Activated CD8-positive, alpha-beta T cell treated with anti-CD3 and anti-CD28 coated beads for 36 hours (primary cell): ENCODE measurements at regions not wholly inside any gene's neighbourhood (a gene's known extent, or its start where the extent isn't known, plus 50 kb on each side); places are given as distances from the start of the nearest gene placed in this dataset.

Source experiments
- ATAC-seq: fragments of 200-7000 bp; cut with Tn5 transposase; one replicate; pipeline ENCODE4 v1.10.0; 2021; ENCODE audit warnings: mild to moderate bottlenecking, moderate library complexity
- CTCF ChIA-PET: fragments of 350-600 bp; sonication (Branson Sonifier 250); formaldehyde crosslinking; loops from one replicate; lab custom pipeline; 2021; ENCODE audit warnings: antibody characterized with exemption; lab: Charles Lee
- POLR2A ChIA-PET: fragments of 350-600 bp; sonication (Branson Sonifier 250); formaldehyde crosslinking; loops from one replicate; lab custom pipeline; 2021; ENCODE audit warnings: antibody characterized with exemption; lab: Charles Lee
- DNase-seq: peaks from one replicate; pipeline ENCODE4 v3.0.0-alpha.2; 2020
- H3K27ac Mint-ChIP-seq: one replicate; pipeline ENCODE4 v1.8.0; 2021; ENCODE audit warnings: mild to moderate bottlenecking, mixed read lengths
- H3K27me3 Mint-ChIP-seq: one replicate; pipeline ENCODE4 v1.8.0; 2021; ENCODE audit warnings: mixed read lengths
- H3K36me3 Mint-ChIP-seq: one replicate; pipeline ENCODE4 v1.8.0; 2021; ENCODE audit warnings: low read depth, mixed read lengths
- H3K4me1 Mint-ChIP-seq: one replicate; pipeline ENCODE4 v1.8.0; 2021; ENCODE audit warnings: low read depth, mixed read lengths
- H3K4me3 Mint-ChIP-seq: one replicate; pipeline ENCODE4 v1.8.0; 2021; ENCODE audit warnings: mild to moderate bottlenecking, moderate library complexity, mixed read lengths
- H3K9me3 Mint-ChIP-seq: one replicate; pipeline ENCODE4 v1.8.0; 2021; ENCODE audit warnings: mixed read lengths
- intact Hi-C: fragments of 100-400 bp; cut with micrococcal nuclease; formaldehyde crosslinking; loops from one replicate; pipeline ENCODE4 v1.10.0; 2022
- TF ChIP-seq, protein P1 (sequence below): fragments of 200-600 bp; IDR thresholded peaks from one replicate; pipeline ENCODE4 v1.8.0; 2022; ENCODE audit warnings: antibody characterized with exemption, mild to moderate bottlenecking

- TF ChIP-seq, protein P1, sequence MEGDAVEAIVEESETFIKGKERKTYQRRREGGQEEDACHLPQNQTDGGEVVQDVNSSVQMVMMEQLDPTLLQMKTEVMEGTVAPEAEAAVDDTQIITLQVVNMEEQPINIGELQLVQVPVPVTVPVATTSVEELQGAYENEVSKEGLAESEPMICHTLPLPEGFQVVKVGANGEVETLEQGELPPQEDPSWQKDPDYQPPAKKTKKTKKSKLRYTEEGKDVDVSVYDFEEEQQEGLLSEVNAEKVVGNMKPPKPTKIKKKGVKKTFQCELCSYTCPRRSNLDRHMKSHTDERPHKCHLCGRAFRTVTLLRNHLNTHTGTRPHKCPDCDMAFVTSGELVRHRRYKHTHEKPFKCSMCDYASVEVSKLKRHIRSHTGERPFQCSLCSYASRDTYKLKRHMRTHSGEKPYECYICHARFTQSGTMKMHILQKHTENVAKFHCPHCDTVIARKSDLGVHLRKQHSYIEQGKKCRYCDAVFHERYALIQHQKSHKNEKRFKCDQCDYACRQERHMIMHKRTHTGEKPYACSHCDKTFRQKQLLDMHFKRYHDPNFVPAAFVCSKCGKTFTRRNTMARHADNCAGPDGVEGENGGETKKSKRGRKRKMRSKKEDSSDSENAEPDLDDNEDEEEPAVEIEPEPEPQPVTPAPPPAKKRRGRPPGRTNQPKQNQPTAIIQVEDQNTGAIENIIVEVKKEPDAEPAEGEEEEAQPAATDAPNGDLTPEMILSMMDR, result no peak
- no peaks in the 10 kb centered on the region for H3K4me1 Mint-ChIP-seq
- no peak overlapping the region for H3K4me3 Mint-ChIP-seq
- H3K27me3 Mint-ChIP-seq, result peaks cover 2% of the 10 kb centered on the region
- ATAC-seq (no peak), DNase-seq (no peak)
- no peaks in the 10 kb centered on the region for H3K9me3 Mint-ChIP-seq
- POLR2A ChIA-PET, result interaction anchor here (0.6 kb wide), 1 partner anchor 104 kb away, joined by 3 read pairs; no protein-coding TSS in a partner anchor
- CTCF ChIA-PET, result no interaction called here
- H3K27ac Mint-ChIP-seq, result no peak overlapping the region
- H3K36me3 Mint-ChIP-seq, result no peaks in the 10 kb centered on the region
- intact Hi-C loops, result no loop called here
Observed at GRCh38 chr10:93218386-93218785, 144.7 kb downstream of the CYP26A1 start.

GRCh38 chr10:93219347-93219746 is 145.7 kb downstream of the CYP26A1 start:
- intact Hi-C loops, result no loop called here
- Mint-ChIP-seq H3K9me3 (no peaks in the 10 kb centered on the region), H3K36me3 (no peaks in the 10 kb centered on the region), H3K27me3 (peaks cover 2% of the 10 kb centered on the region), H3K27ac (no peak overlapping the region), H3K4me3 (no peak overlapping the region), H3K4me1 (no peaks in the 10 kb centered on the region)
- CTCF ChIA-PET, result no interaction called here
- no peak for DNase-seq
- POLR2A ChIA-PET, result no interaction called here
- ATAC-seq, result no peak
- TF ChIP-seq, protein P1, result no peak

GRCh38 chr10:93220296-93221170 is 146.8 kb downstream of the CYP26A1 start:
- TF ChIP-seq, protein P1, result no peak
- no peaks in the 10 kb centered on the region for H3K4me1 Mint-ChIP-seq
- intact Hi-C loops, result no loop called here
- POLR2A ChIA-PET, result interaction anchor here (0.7 kb wide), 1 partner anchor 821 kb away, joined by 3 read pairs; no protein-coding TSS in a partner anchor
- CTCF ChIA-PET, result no interaction called here
- DNase-seq, result no peak
- H3K36me3 Mint-ChIP-seq, result no peaks in the 10 kb centered on the region
- no peaks in the 10 kb centered on the region for H3K9me3 Mint-ChIP-seq
- H3K27me3 Mint-ChIP-seq, result peaks cover 2% of the 10 kb centered on the region
- H3K27ac Mint-ChIP-seq, result no peak overlapping the region
- ATAC-seq, result no peak
- no peak overlapping the region for H3K4me3 Mint-ChIP-seq

DNA sequence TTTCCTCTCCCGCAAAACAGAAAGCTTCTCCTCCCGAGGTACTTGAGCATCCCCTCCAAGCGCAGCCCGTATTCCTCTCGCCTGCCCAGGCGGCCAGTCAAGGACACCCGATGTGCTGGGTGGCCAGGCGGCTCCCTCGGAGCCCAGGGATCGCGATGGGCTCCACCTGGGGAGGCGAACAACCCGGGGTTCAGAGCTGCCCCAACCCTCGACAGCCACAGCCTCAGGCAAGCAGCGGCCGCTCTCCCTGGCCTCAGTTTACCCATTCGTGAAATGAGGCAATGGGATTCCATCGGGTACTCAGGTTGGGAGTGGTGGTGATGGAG is 147.4 kb downstream of the CYP26A1 start:
- Mint-ChIP-seq H3K4me3 (no peak overlapping the region), H3K9me3 (no peaks in the 10 kb centered on the region), H3K27ac (no peak overlapping the region), H3K36me3 (no peaks in the 10 kb centered on the region), H3K27me3 (peaks cover 2% of the 10 kb centered on the region), H3K4me1 (no peaks in the 10 kb centered on the region)
- ChIA-PET CTCF (no interaction called here), POLR2A (interaction anchor here (0.7 kb wide), 1 partner anchor 821 kb away, joined by 3 read pairs; no protein-coding TSS in a partner anchor)
- no peak for ATAC-seq
- intact Hi-C loops, result no loop called here
- no peak for DNase-seq
- TF ChIP-seq, protein P1, result no peak

DNA sequence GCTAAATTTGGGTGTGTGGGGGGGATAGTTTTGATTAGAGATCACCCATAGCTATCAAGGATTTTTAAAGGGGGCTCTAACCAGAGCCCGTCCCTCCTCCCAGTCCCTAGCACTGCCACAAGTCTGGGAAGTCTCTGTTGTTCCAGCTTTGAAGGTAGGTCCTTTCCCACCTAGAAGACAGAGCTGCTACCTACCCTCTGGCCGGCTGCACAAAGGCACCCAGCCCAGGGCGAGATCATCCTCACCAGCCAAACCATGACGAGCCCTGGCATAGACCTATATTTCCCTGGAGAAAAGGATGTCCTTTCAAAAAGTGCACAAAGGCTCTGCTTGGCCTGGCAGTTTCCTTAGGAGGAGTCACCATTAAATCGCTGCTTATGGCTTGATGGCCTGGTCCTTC is 147.8 kb downstream of the CYP26A1 start:
- H3K4me1 Mint-ChIP-seq, result no peaks in the 10 kb centered on the region
- intact Hi-C loops, result no loop called here
- no peak for ATAC-seq
- ChIA-PET POLR2A (no interaction called here), CTCF (interaction anchor here (1.1 kb wide), 1 partner anchor 11 kb away, joined by 3 read pairs; no protein-coding TSS in a partner anchor)
- H3K27ac Mint-ChIP-seq, result no peak overlapping the region
- H3K27me3 Mint-ChIP-seq, result peaks cover 2% of the 10 kb centered on the region
- no peak for DNase-seq
- TF ChIP-seq, protein P1, result no peak
- H3K9me3 Mint-ChIP-seq, result no peaks in the 10 kb centered on the region
- H3K36me3 Mint-ChIP-seq, result no peaks in the 10 kb centered on the region
- no peak overlapping the region for H3K4me3 Mint-ChIP-seq
